ENCODE measurements at regions not wholly inside any gene's neighbourhood (a gene's known extent, or its start where the extent isn't known, plus 50 kb on each side); places are given as distances from the start of the nearest gene placed in this dataset.

DNA sequence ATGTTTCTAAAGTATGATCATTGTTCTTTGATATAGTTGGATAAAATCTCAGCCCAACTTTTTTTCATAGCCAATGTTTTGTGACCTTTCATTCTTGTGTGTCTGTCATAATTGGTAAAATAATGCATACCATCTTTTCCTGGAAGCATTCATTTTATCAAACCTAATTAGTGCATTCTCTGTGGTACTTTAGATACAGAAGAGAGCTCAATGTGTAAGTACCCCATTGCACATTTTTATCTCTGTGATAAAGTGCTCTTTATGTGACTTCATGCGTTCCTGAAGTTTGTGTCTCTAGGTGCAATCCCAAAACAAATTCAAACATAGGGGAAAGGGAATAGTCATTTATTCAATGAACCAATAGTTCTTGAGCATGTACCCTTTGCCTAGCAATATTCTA, 628.5 kb downstream of the GBE1 start:
- H3K27ac ChIP-seq: no peak overlapping the region
- H3K4me1 ChIP-seq: no peaks in the 10 kb centered on the region
- no peak overlapping the region for H3K4me3 ChIP-seq
- H3K27me3 ChIP-seq: no peaks in the 10 kb centered on the region
- in situ Hi-C loops (cut with MboI; ENCODE audit: low pct_ligation_motif_present in 1 of 4, low pct_unique_long_range_greater_than_20kb in 1 of 4, low sequenced_read_pairs in 3 of 4): no loop called here
- TF ChIP-seq POLR2AphosphoS5 (IDR thresholded peaks at IDR 0.05): no peak
- TF ChIP-seq POLR2A (IDR thresholded peaks at IDR 0.05): no peak
- TF ChIP-seq, protein P1, sequence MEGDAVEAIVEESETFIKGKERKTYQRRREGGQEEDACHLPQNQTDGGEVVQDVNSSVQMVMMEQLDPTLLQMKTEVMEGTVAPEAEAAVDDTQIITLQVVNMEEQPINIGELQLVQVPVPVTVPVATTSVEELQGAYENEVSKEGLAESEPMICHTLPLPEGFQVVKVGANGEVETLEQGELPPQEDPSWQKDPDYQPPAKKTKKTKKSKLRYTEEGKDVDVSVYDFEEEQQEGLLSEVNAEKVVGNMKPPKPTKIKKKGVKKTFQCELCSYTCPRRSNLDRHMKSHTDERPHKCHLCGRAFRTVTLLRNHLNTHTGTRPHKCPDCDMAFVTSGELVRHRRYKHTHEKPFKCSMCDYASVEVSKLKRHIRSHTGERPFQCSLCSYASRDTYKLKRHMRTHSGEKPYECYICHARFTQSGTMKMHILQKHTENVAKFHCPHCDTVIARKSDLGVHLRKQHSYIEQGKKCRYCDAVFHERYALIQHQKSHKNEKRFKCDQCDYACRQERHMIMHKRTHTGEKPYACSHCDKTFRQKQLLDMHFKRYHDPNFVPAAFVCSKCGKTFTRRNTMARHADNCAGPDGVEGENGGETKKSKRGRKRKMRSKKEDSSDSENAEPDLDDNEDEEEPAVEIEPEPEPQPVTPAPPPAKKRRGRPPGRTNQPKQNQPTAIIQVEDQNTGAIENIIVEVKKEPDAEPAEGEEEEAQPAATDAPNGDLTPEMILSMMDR (IDR thresholded peaks at IDR 0.05): no peak
- no peak for TF ChIP-seq EP300 (IDR thresholded peaks at IDR 0.05; ENCODE audit: low read depth)
- intact Hi-C loops (cut with DNase I; ENCODE audit: low total_unique reads): no loop called here
- WGBS, 2 donors (ENCODE audit: low coverage in 1 of 2): 86 to 94% methylated on average over 1 of the region's 1 CpG
- no peak for DNase-seq
- H3K9me3 ChIP-seq: no peaks in the 10 kb centered on the region
- H3K36me3 ChIP-seq: no peaks in the 10 kb centered on the region

DNA sequence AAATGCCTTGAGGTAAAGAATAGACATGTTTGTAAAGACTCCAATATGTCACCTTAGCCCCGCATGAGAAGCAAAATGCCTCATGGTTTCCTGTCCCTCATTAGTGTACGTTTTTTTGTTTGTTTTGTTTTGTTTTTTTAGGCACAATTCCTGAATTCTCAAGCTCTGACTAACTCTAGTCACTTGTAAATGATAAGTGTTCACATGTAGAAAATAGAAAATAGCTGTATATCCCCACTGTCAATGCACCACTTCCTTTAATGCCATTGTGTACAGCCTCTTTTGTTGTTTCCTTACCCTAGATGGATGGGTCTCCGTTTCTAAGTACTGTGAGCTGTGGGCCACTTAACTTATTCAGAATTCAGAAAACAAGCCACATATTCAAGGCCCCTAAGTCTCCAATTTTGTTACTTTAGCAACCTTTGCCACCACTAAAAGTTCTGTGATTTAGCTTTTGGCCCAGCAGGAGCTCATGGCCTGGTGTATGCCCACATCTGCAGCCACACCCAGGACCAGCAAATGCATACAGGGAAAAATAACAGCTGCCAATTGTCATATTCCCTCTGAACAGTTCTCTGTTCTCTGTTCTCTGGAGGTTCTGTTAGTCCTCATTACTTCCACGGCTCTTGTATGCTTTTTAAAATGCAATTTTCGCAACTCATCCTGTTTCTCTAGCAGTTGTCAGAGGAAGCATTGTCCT, 655.5 kb downstream of the GBE1 start:
- intact Hi-C loops (cut with DNase I; ENCODE audit: low total_unique reads) (no loop called here), in situ Hi-C loops (cut with MboI; ENCODE audit: low pct_ligation_motif_present in 1 of 4, low pct_unique_long_range_greater_than_20kb in 1 of 4, low sequenced_read_pairs in 3 of 4) (no loop called here)
- H3K4me1 ChIP-seq: no peaks in the 10 kb centered on the region
- H3K36me3 ChIP-seq: no peaks in the 10 kb centered on the region
- H3K4me3 ChIP-seq: no peak overlapping the region
- WGBS, 2 donors (ENCODE audit: low coverage in 1 of 2): 45 to 59% methylated on average over 3 to 5 of the region's 5 CpGs
- no peaks in the 10 kb centered on the region for H3K9me3 ChIP-seq
- TF ChIP-seq POLR2AphosphoS5 (IDR thresholded peaks at IDR 0.05) (no peak), POLR2A (IDR thresholded peaks at IDR 0.05) (no peak), EP300 (IDR thresholded peaks at IDR 0.05; ENCODE audit: low read depth) (no peak)
- TF ChIP-seq, protein P1 (IDR thresholded peaks at IDR 0.05): no peak
- H3K27me3 ChIP-seq: no peaks in the 10 kb centered on the region
- no peak overlapping the region for H3K27ac ChIP-seq
- no peak for DNase-seq

DNA sequence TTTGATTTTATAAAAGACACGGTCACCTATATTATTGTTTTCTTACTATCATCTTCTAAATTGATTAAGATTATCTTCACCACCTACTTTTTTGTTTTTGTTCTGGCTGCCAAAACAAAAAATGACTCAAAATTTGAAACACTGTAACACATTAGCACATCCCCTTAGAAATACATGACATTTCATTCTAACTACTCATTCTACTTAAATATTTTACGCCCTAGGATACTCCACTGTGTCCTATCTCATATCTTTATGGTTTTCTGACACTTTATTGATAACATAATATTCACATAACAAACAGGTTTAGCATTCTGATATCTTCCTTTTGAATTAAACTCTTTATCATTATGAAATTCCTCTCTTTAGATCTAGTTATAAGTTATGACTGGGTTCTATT, 656.2 kb downstream of the GBE1 start:
- H3K27ac ChIP-seq: no peak overlapping the region
- no peak overlapping the region for H3K4me3 ChIP-seq
- H3K36me3 ChIP-seq: no peaks in the 10 kb centered on the region
- H3K4me1 ChIP-seq: no peaks in the 10 kb centered on the region
- DNase-seq: no peak
- intact Hi-C loops (cut with DNase I; ENCODE audit: low total_unique reads) (no loop called here), in situ Hi-C loops (cut with MboI; ENCODE audit: low pct_ligation_motif_present in 1 of 4, low pct_unique_long_range_greater_than_20kb in 1 of 4, low sequenced_read_pairs in 3 of 4) (no loop called here)
- no peaks in the 10 kb centered on the region for H3K27me3 ChIP-seq
- WGBS, 2 donors (ENCODE audit: low coverage in 1 of 2): 70 to 73% methylated on average over 2 of the region's 2 CpGs
- no peaks in the 10 kb centered on the region for H3K9me3 ChIP-seq
- TF ChIP-seq POLR2AphosphoS5 (IDR thresholded peaks at IDR 0.05): no peak
- TF ChIP-seq EP300 (IDR thresholded peaks at IDR 0.05; ENCODE audit: low read depth): no peak
- TF ChIP-seq POLR2A (IDR thresholded peaks at IDR 0.05): no peak
- TF ChIP-seq, protein P1 (IDR thresholded peaks at IDR 0.05): no peak

DNA sequence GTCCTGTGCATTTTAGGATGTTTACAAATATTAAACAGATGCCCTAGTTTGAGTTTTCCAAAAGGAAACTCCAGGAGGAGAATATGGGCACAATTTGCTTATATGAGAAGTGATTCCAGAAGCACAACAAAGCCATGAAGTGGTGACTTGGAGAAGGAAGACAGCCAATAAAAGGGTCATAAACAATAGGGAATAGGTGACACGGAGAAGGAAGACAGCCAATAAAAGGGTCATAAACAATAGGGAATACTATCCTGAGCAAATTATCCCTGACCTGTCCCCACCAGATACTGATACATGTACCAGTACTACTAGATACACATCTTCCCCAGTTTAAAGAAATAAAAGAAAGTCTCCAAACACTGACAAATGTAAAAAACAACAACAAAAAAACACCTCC, 663.6 kb downstream of the GBE1 start:
- H3K9me3 ChIP-seq: no peaks in the 10 kb centered on the region
- H3K36me3 ChIP-seq: no peaks in the 10 kb centered on the region
- peaks cover 0 to 3% (median 0%) of the 10 kb centered on the region in 4 donors for H3K4me1 ChIP-seq
- DNase-seq: no peak
- in situ Hi-C loops (cut with MboI; ENCODE audit: low pct_ligation_motif_present in 1 of 4, low pct_unique_long_range_greater_than_20kb in 1 of 4, low sequenced_read_pairs in 3 of 4): no loop called here
- no peak overlapping the region for H3K4me3 ChIP-seq
- intact Hi-C loops (cut with DNase I; ENCODE audit: low total_unique reads): no loop called here
- WGBS, 2 donors (ENCODE audit: low coverage in 1 of 2): 9 to 15% methylated on average over 1 of the region's 1 CpG
- H3K27me3 ChIP-seq: no peaks in the 10 kb centered on the region
- H3K27ac ChIP-seq: no peak overlapping the region
- no peak for TF ChIP-seq EP300 (IDR thresholded peaks at IDR 0.05; ENCODE audit: low read depth)
- TF ChIP-seq POLR2A (IDR thresholded peaks at IDR 0.05): no peak
- TF ChIP-seq, protein P1 (IDR thresholded peaks at IDR 0.05): no peak
- no peak for TF ChIP-seq POLR2AphosphoS5 (IDR thresholded peaks at IDR 0.05)
